GM23338 (cell line): ENCODE measurements at regions not wholly inside any gene's neighbourhood (a gene's known extent, or its start where the extent isn't known, plus 50 kb on each side); places are given as distances from the start of the nearest gene placed in this dataset.

Experiments
- ATAC-seq: fragments of 200-7000 bp; cut with Tn5 transposase; 3 replicates; pipeline ENCODE4 v1.9.1; 2020
- DNase-seq: peaks from one replicate; pipeline ENCODE4 v3.0.0-alpha.2; 2015; ENCODE audit warnings: low spot score
- H2AFZ ChIP-seq: fragments of 200-600 bp; sonication (generic); 2 replicates; pipeline ENCODE4 v1.8.0; 2016; ENCODE audit warnings: antibody characterized with exemption, mild to moderate bottlenecking, moderate library complexity
- H3F3A ChIP-seq: fragments of 200-600 bp; sonication (generic); replicated peaks from 2 replicates; pipeline ENCODE4 v1.8.0; 2017; ENCODE audit warnings: antibody characterized with exemption, mixed run types, low read depth
- H3K27ac ChIP-seq: fragments of 200-600 bp; sonication (generic); 2 replicates; pipeline ENCODE4 v1.6.1; 2016; ENCODE audit warnings: low read depth
- H3K27me3 ChIP-seq: fragments of 200-600 bp; sonication (generic); 2 replicates; pipeline ENCODE4 v1.8.0; 2016; ENCODE audit warnings: mild to moderate bottlenecking, mixed run types, moderate library complexity; ENCODE audit not compliant: insufficient read depth
- H3K36me3 ChIP-seq: fragments of 200-600 bp; sonication (generic); 2 replicates; pipeline ENCODE4 v1.8.0; 2016; ENCODE audit warnings: mild to moderate bottlenecking; ENCODE audit not compliant: insufficient read depth
- H3K4me1 ChIP-seq: fragments of 200-600 bp; sonication (generic); 2 replicates; pipeline ENCODE4 v1.8.0; 2016; ENCODE audit warnings: mild to moderate bottlenecking, moderate library complexity; ENCODE audit not compliant: insufficient read depth
- H3K4me2 ChIP-seq: fragments of 200-600 bp; sonication (generic); 2 replicates; pipeline ENCODE4 v1.7.1; 2017; ENCODE audit warnings: mixed run types
- H3K4me3 ChIP-seq: fragments of 200-600 bp; sonication (generic); 2 replicates; pipeline ENCODE4 v1.6.1; 2016; ENCODE audit warnings: mixed run types
- H3K79me2 ChIP-seq: fragments of 200-600 bp; sonication (generic); replicated peaks from 2 replicates; pipeline ENCODE4 v1.8.0; 2017; ENCODE audit warnings: mild to moderate bottlenecking; ENCODE audit not compliant: insufficient read depth
- H3K9me2 ChIP-seq: fragments of 200-600 bp; sonication (generic); 2 replicates; pipeline ENCODE4 v1.8.0; 2017; ENCODE audit not compliant: insufficient read depth
- H4K20me1 ChIP-seq: fragments of 200-600 bp; sonication (generic); replicated peaks from 2 replicates; pipeline ENCODE4 v1.8.0; 2017; ENCODE audit warnings: mild to moderate bottlenecking; ENCODE audit not compliant: insufficient read depth
- H3K27ac Mint-ChIP-seq: 2 replicates; pipeline ENCODE4 v1.8.0; 2020; ENCODE audit warnings: inconsistent platforms, mild to moderate bottlenecking, moderate library complexity, mixed read lengths
- H3K27me3 Mint-ChIP-seq: 3 replicates; pipeline ENCODE4 v1.8.0; 2022; ENCODE audit warnings: low read depth, mild to moderate bottlenecking, moderate library complexity, mixed read lengths, inconsistent platforms; ENCODE audit not compliant: insufficient read depth, poor library complexity
- H3K36me3 Mint-ChIP-seq: 3 replicates; pipeline ENCODE4 v1.8.0; 2021; ENCODE audit warnings: low read depth, mild to moderate bottlenecking, inconsistent platforms, moderate library complexity, mixed read lengths
- H3K4me1 Mint-ChIP-seq: 3 replicates; pipeline ENCODE4 v1.8.0; 2020; ENCODE audit warnings: mild to moderate bottlenecking, inconsistent platforms, mixed read lengths
- H3K4me3 Mint-ChIP-seq: 3 replicates; pipeline ENCODE4 v1.8.0; 2021; ENCODE audit warnings: moderate library complexity, mild to moderate bottlenecking, inconsistent platforms, mixed read lengths
- H3K9me3 Mint-ChIP-seq: 3 replicates; pipeline ENCODE4 v1.8.0; 2020; ENCODE audit warnings: moderate library complexity, mild to moderate bottlenecking, inconsistent platforms, mixed read lengths
- CREB1 ChIP-seq: fragments of 250-450 bp; sonication (Bioruptor Pico); IDR thresholded peaks from 2 replicates; pipeline ENCODE4 v1.5.0; 2020; ENCODE audit warnings: low read depth, mild to moderate bottlenecking, moderate library complexity
- CTCF ChIP-seq, 2 experiments: fragments of 200-600 bp in 1 of 2; sonication (generic) in 1 of 2; conservative IDR thresholded peaks; 2 replicates each; pipeline versions ENCODE4 v1.5.1 to v1.6.1; 2016 to 2017; ENCODE audit warnings: antibody characterized with exemption in 2 of 2, low read depth in 2 of 2, mild to moderate bottlenecking in 2 of 2, moderate library complexity in 1 of 2
- ETS1 ChIP-seq: IDR thresholded peaks from 2 replicates; pipeline ENCODE4 v1.6.1; 2016; ENCODE audit warnings: antibody characterized with exemption
- EZH2 ChIP-seq: fragments of 200-600 bp; sonication (generic); IDR thresholded peaks from one replicate; pipeline ENCODE4 v1.8.0; 2017; ENCODE audit warnings: antibody characterized with exemption, mild to moderate bottlenecking, low read depth; ENCODE audit not compliant: unreplicated experiment
- EZH2phosphoT487 ChIP-seq: fragments of 200-600 bp; sonication (generic); IDR thresholded peaks from one replicate; pipeline ENCODE4 v1.8.1; 2018; ENCODE audit warnings: antibody characterized with exemption; ENCODE audit not compliant: unreplicated experiment
- JUNB ChIP-seq: IDR thresholded peaks from one replicate; pipeline ENCODE4 v1.6.1; 2016; ENCODE audit warnings: antibody characterized with exemption; ENCODE audit not compliant: unreplicated experiment
- NANOG ChIP-seq: IDR thresholded peaks from 2 replicates; pipeline ENCODE4 v1.6.1; 2016; ENCODE audit warnings: antibody characterized with exemption, borderline replicate concordance
- POLR2AphosphoS5 ChIP-seq: IDR thresholded peaks from 2 replicates; pipeline ENCODE4 v1.6.1; 2016; ENCODE audit warnings: antibody characterized with exemption, low read depth
- REST ChIP-seq: IDR thresholded peaks from one replicate; pipeline ENCODE4 v1.6.1; 2018; ENCODE audit warnings: antibody characterized with exemption; ENCODE audit not compliant: unreplicated experiment
- STAT1 ChIP-seq: IDR thresholded peaks from one replicate; pipeline ENCODE4 v1.6.1; 2016; ENCODE audit warnings: antibody characterized with exemption; ENCODE audit not compliant: unreplicated experiment
- ZNF114 ChIP-seq: fragments of 250-450 bp; sonication (Bioruptor Pico); IDR thresholded peaks from 2 replicates; pipeline ENCODE4 v1.5.0; 2020; ENCODE audit warnings: mild to moderate bottlenecking, moderate library complexity
- ZNF331 ChIP-seq: fragments of 250-450 bp; sonication (Bioruptor Pico); IDR thresholded peaks from 2 replicates; pipeline ENCODE4 v1.5.0; 2020; ENCODE audit warnings: low read depth, mild to moderate bottlenecking, moderate library complexity
- ZNF462 ChIP-seq: fragments of 250-450 bp; sonication (Bioruptor Pico); IDR thresholded peaks from 2 replicates; pipeline ENCODE4 v1.5.0; 2020; ENCODE audit warnings: mild to moderate bottlenecking, moderate library complexity

- Histone ChIP-seq H3K4me3 (no peak overlapping the region), H3K4me1 (peaks cover 15% of the 10 kb centered on the region), H2AFZ (no peak overlapping the region), H3K4me2 (no peak overlapping the region), H3K36me3 (no peaks in the 10 kb centered on the region), H3K79me2 (no peaks in the 10 kb centered on the region), H3K27me3 (no peaks in the 10 kb centered on the region), H3K27ac (no peak overlapping the region), H3K9me2 (no peaks in the 10 kb centered on the region), H3F3A (no peaks in the 10 kb centered on the region), H4K20me1 (no peaks in the 10 kb centered on the region)
- Mint-ChIP-seq H3K36me3 (peaks cover 5% of the 10 kb centered on the region), H3K27me3 (no peaks in the 10 kb centered on the region), H3K27ac (no peak overlapping the region), H3K4me3 (no peak overlapping the region), H3K4me1 (peaks cover 5% of the 10 kb centered on the region), H3K9me3 (peaks cover 9% of the 10 kb centered on the region)
- ATAC-seq (no peak), DNase-seq (no peak)
- TF ChIP-seq EZH2 (no peak), ZNF331 (CRISPR knock-in tag) (no peak), NANOG (no peak), CREB1 (CRISPR knock-in tag) (no peak), ZNF114 (CRISPR knock-in tag) (no peak), CTCF (conservative IDR thresholded peaks at IDR 0.05; ENCODE audit: low read depth in 2 of 2) (no peak), REST (no peak), ETS1 (no peak), POLR2AphosphoS5 (no peak), STAT1 (no peak), ZNF462 (CRISPR knock-in tag) (no peak), EZH2phosphoT487 (no peak), JUNB (no peak)
Observed at GRCh38 chr5:104081232-104081631, 518.6 kb upstream of the NUDT12 start.
